Endothelial cell of umbilical vein (primary cell): ENCODE measurements at regions not wholly inside any gene's neighbourhood (a gene's known extent, or its start where the extent isn't known, plus 50 kb on each side); places are given as distances from the start of the nearest gene placed in this dataset.

Source experiments
- EZH2 ChIP-seq: IDR thresholded peaks from 2 replicates; pipeline ENCODE4 v1.6.1; 2012; ENCODE audit warnings: borderline replicate concordance, low read depth, mild to moderate bottlenecking, moderate library complexity, low read length, inconsistent platforms; ENCODE audit not compliant: severe bottlenecking
- TF ChIP-seq, protein P1 (sequence below), 2 donors: IDR thresholded peaks; 1 replicate in 1 of 2; 2 replicates in 1 of 2; pipeline ENCODE4 v1.5.1; 2011; ENCODE audit warnings: low read length in 2 of 2, mild to moderate bottlenecking in 2 of 2, moderate library complexity in 2 of 2, control low read depth in 1 of 2, inconsistent platforms in 1 of 2, low read depth in 1 of 2; ENCODE audit not compliant: insufficient read depth in 1 of 2; ENCODE audit errors: extremely low read depth in 1 of 2

DNA sequence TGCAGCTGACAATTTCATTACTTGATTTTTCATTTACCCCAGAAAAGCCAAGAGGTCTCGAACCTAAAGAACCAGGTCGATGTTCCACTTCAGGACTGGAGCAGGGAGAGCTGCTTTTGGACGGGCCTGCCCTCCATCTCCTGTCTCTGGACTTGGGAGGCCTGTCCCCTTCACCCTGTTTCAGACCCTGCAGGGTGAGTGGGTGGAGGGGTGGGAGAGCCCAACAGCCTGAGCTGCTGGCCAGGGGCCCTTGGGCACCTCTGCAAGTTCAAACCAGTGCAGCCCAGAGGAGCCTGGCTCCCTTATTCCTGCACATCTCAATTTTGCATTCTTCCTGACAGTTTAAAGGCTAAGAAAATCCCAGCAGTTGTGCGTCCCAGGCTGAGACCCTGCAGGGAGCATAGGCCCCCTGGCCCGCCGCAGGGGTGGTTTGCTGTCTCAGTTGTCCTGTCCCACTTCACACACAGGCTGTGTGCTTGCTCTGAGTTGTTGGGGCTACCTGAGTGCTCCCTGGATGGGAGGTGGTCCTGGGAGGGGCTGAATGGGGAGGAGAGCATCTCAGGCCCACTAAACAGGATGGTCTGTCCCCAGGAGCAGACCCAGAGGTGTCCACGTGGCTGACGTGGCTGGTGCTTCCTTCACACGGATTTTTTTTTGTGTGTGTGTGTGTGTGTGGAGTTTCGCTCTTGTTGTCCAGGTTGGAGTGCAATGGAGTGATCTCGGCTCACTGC is 443.7 kb downstream of the PTPRU start:
- no peak for TF ChIP-seq EZH2
- TF ChIP-seq, protein P1, sequence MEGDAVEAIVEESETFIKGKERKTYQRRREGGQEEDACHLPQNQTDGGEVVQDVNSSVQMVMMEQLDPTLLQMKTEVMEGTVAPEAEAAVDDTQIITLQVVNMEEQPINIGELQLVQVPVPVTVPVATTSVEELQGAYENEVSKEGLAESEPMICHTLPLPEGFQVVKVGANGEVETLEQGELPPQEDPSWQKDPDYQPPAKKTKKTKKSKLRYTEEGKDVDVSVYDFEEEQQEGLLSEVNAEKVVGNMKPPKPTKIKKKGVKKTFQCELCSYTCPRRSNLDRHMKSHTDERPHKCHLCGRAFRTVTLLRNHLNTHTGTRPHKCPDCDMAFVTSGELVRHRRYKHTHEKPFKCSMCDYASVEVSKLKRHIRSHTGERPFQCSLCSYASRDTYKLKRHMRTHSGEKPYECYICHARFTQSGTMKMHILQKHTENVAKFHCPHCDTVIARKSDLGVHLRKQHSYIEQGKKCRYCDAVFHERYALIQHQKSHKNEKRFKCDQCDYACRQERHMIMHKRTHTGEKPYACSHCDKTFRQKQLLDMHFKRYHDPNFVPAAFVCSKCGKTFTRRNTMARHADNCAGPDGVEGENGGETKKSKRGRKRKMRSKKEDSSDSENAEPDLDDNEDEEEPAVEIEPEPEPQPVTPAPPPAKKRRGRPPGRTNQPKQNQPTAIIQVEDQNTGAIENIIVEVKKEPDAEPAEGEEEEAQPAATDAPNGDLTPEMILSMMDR (IDR thresholded peaks at IDR 0.05; ENCODE audit: extremely low read depth in 1 of 2, insufficient read depth in 1 of 2, low read depth in 1 of 2, low read length in 2 of 2), result no peak
